ENCODE measurements at regions not wholly inside any gene's neighbourhood (a gene's known extent, or its start where the extent isn't known, plus 50 kb on each side); places are given as distances from the start of the nearest gene placed in this dataset.

DNA sequence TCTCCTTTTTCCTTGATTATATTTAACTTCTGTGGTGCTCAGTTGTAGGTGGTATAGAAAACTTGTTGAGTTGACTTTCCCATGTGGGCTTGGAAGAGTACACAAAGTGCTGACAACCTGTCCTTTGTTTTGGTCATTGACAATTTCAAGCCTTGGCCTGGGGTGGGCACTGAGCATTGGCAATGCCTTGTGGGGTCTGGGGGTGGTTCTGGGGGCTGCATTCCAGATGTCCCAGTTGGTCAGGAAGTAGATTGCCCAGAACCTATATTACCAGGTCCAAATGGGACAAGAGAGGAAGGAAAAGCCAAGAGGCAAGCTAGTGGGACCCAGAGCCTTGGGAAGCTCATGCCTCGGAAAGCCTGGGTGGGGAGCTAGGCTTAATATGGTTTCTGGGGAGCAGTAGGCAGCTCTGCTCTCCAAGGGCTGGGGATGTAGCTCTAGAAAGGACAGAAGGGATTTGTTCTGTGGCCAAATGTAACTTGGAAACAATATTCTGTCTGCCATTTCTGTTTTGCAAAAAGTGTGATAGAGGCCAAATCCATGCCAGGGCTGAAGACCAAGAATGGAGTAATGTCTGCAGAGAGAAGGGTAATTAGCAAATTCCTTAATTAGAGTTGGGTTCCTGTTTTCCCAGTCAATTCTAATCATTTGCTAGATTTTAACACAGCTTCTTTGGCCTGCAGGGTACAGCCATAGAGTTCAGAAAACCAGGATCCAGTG lies 87.4 kb downstream of the SLC4A3 start (continued):
- TF ChIP-seq RAD51 (IDR thresholded peaks at IDR 0.05; ENCODE audit: borderline replicate concordance, low read depth) (no peak), ZNF740 (CRISPR knock-in tag; IDR thresholded peaks at IDR 0.05) (no peak), ZNF740 (tag; IDR thresholded peaks at IDR 0.05) (no peak), TCF15 (CRISPR knock-in tag; IDR thresholded peaks at IDR 0.05) (no peak), GATAD2A (IDR thresholded peaks at IDR 0.05) (no peak), PTTG1 (tag; IDR thresholded peaks at IDR 0.05; ENCODE audit: low read depth) (no peak), LCOR (CRISPR knock-in tag; IDR thresholded peaks at IDR 0.05) (no peak), SNRNP70 (optimal IDR thresholded peaks at IDR 0.05; ENCODE audit: low read depth, low read length) (no peak), SMARCA5 (IDR thresholded peaks at IDR 0.05) (no peak), NR4A1 (CRISPR knock-in tag; IDR thresholded peaks at IDR 0.05) (no peak), NR4A1 (tag; IDR thresholded peaks at IDR 0.05) (no peak), NELFE (IDR thresholded peaks at IDR 0.05; ENCODE audit: insufficient read depth, insufficient read length) (no peak), BRF1 (IDR thresholded peaks at IDR 0.05; ENCODE audit: borderline replicate concordance, extremely low read depth, insufficient read length) (no peak)

All from K562 (cell line).